GM23338 (cell line): ENCODE measurements at regions not wholly inside any gene's neighbourhood (a gene's known extent, or its start where the extent isn't known, plus 50 kb on each side); places are given as distances from the start of the nearest gene placed in this dataset.
"Not testable (repeated sequence)": the region's sequence is repeated elsewhere in the genome, so short reads cannot be mapped to it uniquely, and the experiment has no call there.

Source experiments
- ATAC-seq: fragments of 200-7000 bp; cut with Tn5 transposase; 3 replicates; pipeline ENCODE4 v1.9.1; 2020
- DNase-seq: peaks from one replicate; pipeline ENCODE4 v3.0.0-alpha.2; 2015; ENCODE audit warnings: low spot score
- H2AFZ ChIP-seq: fragments of 200-600 bp; sonication (generic); 2 replicates; pipeline ENCODE4 v1.8.0; 2016; ENCODE audit warnings: antibody characterized with exemption, mild to moderate bottlenecking, moderate library complexity
- H3F3A ChIP-seq: fragments of 200-600 bp; sonication (generic); replicated peaks from 2 replicates; pipeline ENCODE4 v1.8.0; 2017; ENCODE audit warnings: antibody characterized with exemption, mixed run types, low read depth
- H3K27ac ChIP-seq: fragments of 200-600 bp; sonication (generic); 2 replicates; pipeline ENCODE4 v1.6.1; 2016; ENCODE audit warnings: low read depth
- H3K27me3 ChIP-seq: fragments of 200-600 bp; sonication (generic); 2 replicates; pipeline ENCODE4 v1.8.0; 2016; ENCODE audit warnings: mild to moderate bottlenecking, mixed run types, moderate library complexity; ENCODE audit not compliant: insufficient read depth
- H3K36me3 ChIP-seq: fragments of 200-600 bp; sonication (generic); 2 replicates; pipeline ENCODE4 v1.8.0; 2016; ENCODE audit warnings: mild to moderate bottlenecking; ENCODE audit not compliant: insufficient read depth
- H3K4me1 ChIP-seq: fragments of 200-600 bp; sonication (generic); 2 replicates; pipeline ENCODE4 v1.8.0; 2016; ENCODE audit warnings: mild to moderate bottlenecking, moderate library complexity; ENCODE audit not compliant: insufficient read depth
- H3K4me2 ChIP-seq: fragments of 200-600 bp; sonication (generic); 2 replicates; pipeline ENCODE4 v1.7.1; 2017; ENCODE audit warnings: mixed run types
- H3K4me3 ChIP-seq: fragments of 200-600 bp; sonication (generic); 2 replicates; pipeline ENCODE4 v1.6.1; 2016; ENCODE audit warnings: mixed run types
- H3K79me2 ChIP-seq: fragments of 200-600 bp; sonication (generic); replicated peaks from 2 replicates; pipeline ENCODE4 v1.8.0; 2017; ENCODE audit warnings: mild to moderate bottlenecking; ENCODE audit not compliant: insufficient read depth
- H3K9me2 ChIP-seq: fragments of 200-600 bp; sonication (generic); 2 replicates; pipeline ENCODE4 v1.8.0; 2017; ENCODE audit not compliant: insufficient read depth
- H4K20me1 ChIP-seq: fragments of 200-600 bp; sonication (generic); replicated peaks from 2 replicates; pipeline ENCODE4 v1.8.0; 2017; ENCODE audit warnings: mild to moderate bottlenecking; ENCODE audit not compliant: insufficient read depth
- H3K27ac Mint-ChIP-seq: 2 replicates; pipeline ENCODE4 v1.8.0; 2020; ENCODE audit warnings: inconsistent platforms, mild to moderate bottlenecking, moderate library complexity, mixed read lengths
- H3K27me3 Mint-ChIP-seq: 3 replicates; pipeline ENCODE4 v1.8.0; 2022; ENCODE audit warnings: low read depth, mild to moderate bottlenecking, moderate library complexity, mixed read lengths, inconsistent platforms; ENCODE audit not compliant: insufficient read depth, poor library complexity
- H3K36me3 Mint-ChIP-seq: 3 replicates; pipeline ENCODE4 v1.8.0; 2021; ENCODE audit warnings: low read depth, mild to moderate bottlenecking, inconsistent platforms, moderate library complexity, mixed read lengths
- H3K4me1 Mint-ChIP-seq: 3 replicates; pipeline ENCODE4 v1.8.0; 2020; ENCODE audit warnings: mild to moderate bottlenecking, inconsistent platforms, mixed read lengths
- H3K4me3 Mint-ChIP-seq: 3 replicates; pipeline ENCODE4 v1.8.0; 2021; ENCODE audit warnings: moderate library complexity, mild to moderate bottlenecking, inconsistent platforms, mixed read lengths
- H3K9me3 Mint-ChIP-seq: 3 replicates; pipeline ENCODE4 v1.8.0; 2020; ENCODE audit warnings: moderate library complexity, mild to moderate bottlenecking, inconsistent platforms, mixed read lengths
- CREB1 ChIP-seq: fragments of 250-450 bp; sonication (Bioruptor Pico); IDR thresholded peaks from 2 replicates; pipeline ENCODE4 v1.5.0; 2020; ENCODE audit warnings: low read depth, mild to moderate bottlenecking, moderate library complexity
- ETS1 ChIP-seq: IDR thresholded peaks from 2 replicates; pipeline ENCODE4 v1.6.1; 2016; ENCODE audit warnings: antibody characterized with exemption
- EZH2 ChIP-seq: fragments of 200-600 bp; sonication (generic); IDR thresholded peaks from one replicate; pipeline ENCODE4 v1.8.0; 2017; ENCODE audit warnings: antibody characterized with exemption, mild to moderate bottlenecking, low read depth; ENCODE audit not compliant: unreplicated experiment
- EZH2phosphoT487 ChIP-seq: fragments of 200-600 bp; sonication (generic); IDR thresholded peaks from one replicate; pipeline ENCODE4 v1.8.1; 2018; ENCODE audit warnings: antibody characterized with exemption; ENCODE audit not compliant: unreplicated experiment
- JUNB ChIP-seq: IDR thresholded peaks from one replicate; pipeline ENCODE4 v1.6.1; 2016; ENCODE audit warnings: antibody characterized with exemption; ENCODE audit not compliant: unreplicated experiment
- NANOG ChIP-seq: IDR thresholded peaks from 2 replicates; pipeline ENCODE4 v1.6.1; 2016; ENCODE audit warnings: antibody characterized with exemption, borderline replicate concordance
- STAT1 ChIP-seq: IDR thresholded peaks from one replicate; pipeline ENCODE4 v1.6.1; 2016; ENCODE audit warnings: antibody characterized with exemption; ENCODE audit not compliant: unreplicated experiment
- ZNF114 ChIP-seq: fragments of 250-450 bp; sonication (Bioruptor Pico); IDR thresholded peaks from 2 replicates; pipeline ENCODE4 v1.5.0; 2020; ENCODE audit warnings: mild to moderate bottlenecking, moderate library complexity
- ZNF331 ChIP-seq: fragments of 250-450 bp; sonication (Bioruptor Pico); IDR thresholded peaks from 2 replicates; pipeline ENCODE4 v1.5.0; 2020; ENCODE audit warnings: low read depth, mild to moderate bottlenecking, moderate library complexity
- TF ChIP-seq, protein P1 (sequence below): IDR thresholded peaks from one replicate; pipeline ENCODE4 v1.6.1; 2018; ENCODE audit warnings: antibody characterized with exemption; ENCODE audit not compliant: unreplicated experiment

GRCh38 chrX:538311-538710, 92.3 kb upstream of the SHOX start (continued):
- no peak for TF ChIP-seq ZNF114 (CRISPR knock-in tag)
- no peak for TF ChIP-seq CREB1 (CRISPR knock-in tag)
- no peak for TF ChIP-seq JUNB
- TF ChIP-seq NANOG = no peak
- TF ChIP-seq, protein P1, sequence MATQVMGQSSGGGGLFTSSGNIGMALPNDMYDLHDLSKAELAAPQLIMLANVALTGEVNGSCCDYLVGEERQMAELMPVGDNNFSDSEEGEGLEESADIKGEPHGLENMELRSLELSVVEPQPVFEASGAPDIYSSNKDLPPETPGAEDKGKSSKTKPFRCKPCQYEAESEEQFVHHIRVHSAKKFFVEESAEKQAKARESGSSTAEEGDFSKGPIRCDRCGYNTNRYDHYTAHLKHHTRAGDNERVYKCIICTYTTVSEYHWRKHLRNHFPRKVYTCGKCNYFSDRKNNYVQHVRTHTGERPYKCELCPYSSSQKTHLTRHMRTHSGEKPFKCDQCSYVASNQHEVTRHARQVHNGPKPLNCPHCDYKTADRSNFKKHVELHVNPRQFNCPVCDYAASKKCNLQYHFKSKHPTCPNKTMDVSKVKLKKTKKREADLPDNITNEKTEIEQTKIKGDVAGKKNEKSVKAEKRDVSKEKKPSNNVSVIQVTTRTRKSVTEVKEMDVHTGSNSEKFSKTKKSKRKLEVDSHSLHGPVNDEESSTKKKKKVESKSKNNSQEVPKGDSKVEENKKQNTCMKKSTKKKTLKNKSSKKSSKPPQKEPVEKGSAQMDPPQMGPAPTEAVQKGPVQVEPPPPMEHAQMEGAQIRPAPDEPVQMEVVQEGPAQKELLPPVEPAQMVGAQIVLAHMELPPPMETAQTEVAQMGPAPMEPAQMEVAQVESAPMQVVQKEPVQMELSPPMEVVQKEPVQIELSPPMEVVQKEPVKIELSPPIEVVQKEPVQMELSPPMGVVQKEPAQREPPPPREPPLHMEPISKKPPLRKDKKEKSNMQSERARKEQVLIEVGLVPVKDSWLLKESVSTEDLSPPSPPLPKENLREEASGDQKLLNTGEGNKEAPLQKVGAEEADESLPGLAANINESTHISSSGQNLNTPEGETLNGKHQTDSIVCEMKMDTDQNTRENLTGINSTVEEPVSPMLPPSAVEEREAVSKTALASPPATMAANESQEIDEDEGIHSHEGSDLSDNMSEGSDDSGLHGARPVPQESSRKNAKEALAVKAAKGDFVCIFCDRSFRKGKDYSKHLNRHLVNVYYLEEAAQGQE = no peak
- no peak for TF ChIP-seq STAT1
- no peak for TF ChIP-seq EZH2
- TF ChIP-seq ZNF331 (CRISPR knock-in tag) = no peak
- TF ChIP-seq EZH2phosphoT487 = no peak

DNA sequence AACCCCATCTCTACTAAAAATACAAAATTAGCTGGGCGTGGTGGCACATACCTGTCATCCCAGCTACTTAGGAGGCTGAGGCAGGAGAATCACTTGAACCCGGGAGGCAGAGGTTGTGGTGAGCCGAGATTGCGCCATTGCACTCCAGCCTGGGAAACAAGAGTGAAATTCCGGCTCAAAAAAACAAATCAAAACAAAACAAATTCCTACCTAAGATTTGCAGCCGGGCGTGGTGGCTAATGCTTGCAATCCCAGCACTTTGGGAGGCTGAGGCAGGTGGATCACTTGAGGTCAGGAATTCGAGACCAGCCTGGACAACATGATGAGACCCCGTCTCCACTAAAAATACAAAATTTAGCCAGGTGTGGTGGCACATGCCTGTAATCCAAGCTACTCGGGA, 89.6 kb upstream of the SHOX start:
- H3K4me1 ChIP-seq, H3K4me3 ChIP-seq, H3K4me2 ChIP-seq, H3K36me3 ChIP-seq, H3K27ac Mint-ChIP-seq, H3K4me1 Mint-ChIP-seq, DNase-seq, H3F3A ChIP-seq, H2AFZ ChIP-seq, H3K27ac ChIP-seq, ATAC-seq, H3K79me2 ChIP-seq, H4K20me1 ChIP-seq, H3K4me3 Mint-ChIP-seq, H3K9me2 ChIP-seq, H3K27me3 ChIP-seq: not testable (repeated sequence)
- Mint-ChIP-seq H3K36me3 (peaks cover 41% of the 10 kb centered on the region), H3K27me3 (peaks cover 12% of the 10 kb centered on the region), H3K9me3 (peaks cover 94% of the 10 kb centered on the region)

- DNase-seq (no peak), ATAC-seq (no peak)
- H3K79me2 ChIP-seq = no peaks in the 10 kb centered on the region
- peaks cover 40% of the 10 kb centered on the region for H3K36me3 Mint-ChIP-seq
- H3K4me3 ChIP-seq = no peak overlapping the region
- H2AFZ ChIP-seq = no peak overlapping the region
- peaks cover 12% of the 10 kb centered on the region for H3K27me3 Mint-ChIP-seq
- H3K27ac Mint-ChIP-seq = no peak overlapping the region
- H3K9me3 Mint-ChIP-seq = peaks cover 96% of the 10 kb centered on the region
- TF ChIP-seq STAT1 (no peak), ZNF331 (CRISPR knock-in tag) (no peak), ETS1 (no peak)
- TF ChIP-seq, protein P1 = no peak
- no peaks in the 10 kb centered on the region for H3K4me1 Mint-ChIP-seq
- no peak overlapping the region for H3K4me2 ChIP-seq
- no peaks in the 10 kb centered on the region for H4K20me1 ChIP-seq
- H3F3A ChIP-seq = no peaks in the 10 kb centered on the region
- no peaks in the 10 kb centered on the region for H3K4me1 ChIP-seq
- no peaks in the 10 kb centered on the region for H3K27me3 ChIP-seq
- no peak overlapping the region for H3K27ac ChIP-seq
- no peak overlapping the region for H3K4me3 Mint-ChIP-seq
- no peaks in the 10 kb centered on the region for H3K36me3 ChIP-seq
- 0 out of 2 replicates have a peak, but pooled peaks cover 3% of the 10 kb centered on the region for H3K9me2 ChIP-seq
Measured at GRCh38 chrX:542179-542578, 88.4 kb upstream of the SHOX start.
